ENCODE measurements at regions not wholly inside any gene's neighbourhood (a gene's known extent, or its start where the extent isn't known, plus 50 kb on each side); places are given as distances from the start of the nearest gene placed in this dataset.
"Not testable (repeated sequence)": the region's sequence is repeated elsewhere in the genome, so short reads cannot be mapped to it uniquely, and the experiment has no call there.

DNA sequence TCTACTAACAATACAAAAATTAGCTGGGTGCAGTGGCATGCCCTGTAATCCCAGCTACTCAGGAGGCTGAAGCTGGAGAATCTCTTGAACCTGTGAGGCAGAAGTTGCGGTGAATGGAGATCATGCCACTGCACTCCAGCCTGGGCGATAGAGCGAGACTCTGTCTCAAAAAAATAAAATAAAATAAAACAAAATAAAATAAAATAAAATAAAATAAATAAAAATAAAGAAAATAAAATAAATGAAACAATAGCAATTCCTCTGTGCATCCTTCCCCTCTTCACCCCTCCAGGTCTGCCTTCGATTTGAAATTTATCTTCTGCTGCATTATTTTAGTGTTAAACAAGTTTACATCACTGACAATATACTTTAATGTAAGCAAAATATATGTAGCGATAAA is 63.0 kb upstream of the UXS1 start:
- DNase-seq: no peak

DNA sequence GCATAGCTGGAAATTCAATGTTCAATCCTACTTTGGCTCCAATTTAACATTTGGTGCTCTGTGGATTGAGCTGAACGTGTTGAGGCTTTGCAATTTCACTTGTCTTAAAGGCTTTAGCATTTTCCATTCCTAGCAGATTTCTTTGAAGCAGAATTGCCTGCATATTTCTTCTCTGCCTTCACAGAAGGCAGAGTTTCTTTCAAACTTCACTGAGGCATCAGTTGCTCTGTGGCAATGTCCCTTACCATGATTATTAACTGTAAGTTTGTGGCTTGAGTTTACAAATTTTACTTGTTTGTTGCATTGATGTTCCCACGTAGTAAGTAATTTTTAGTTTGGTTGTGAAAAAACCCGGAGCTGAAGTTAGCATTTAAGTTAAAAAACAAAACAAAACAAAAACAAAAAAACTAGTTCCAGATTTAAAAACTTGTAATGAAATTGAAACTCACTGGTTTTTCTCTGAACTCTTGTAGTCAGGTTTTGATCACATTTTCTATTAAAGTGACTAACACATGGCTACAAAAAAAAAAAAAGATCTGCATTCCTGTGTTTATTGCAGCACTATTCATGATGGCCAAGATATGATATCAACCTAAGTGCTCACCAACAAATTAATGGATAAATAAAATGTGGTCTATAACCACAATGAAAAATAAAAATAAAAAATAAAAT is 55.2 kb upstream of the UXS1 start:
- not testable (repeated sequence) for DNase-seq

DNA sequence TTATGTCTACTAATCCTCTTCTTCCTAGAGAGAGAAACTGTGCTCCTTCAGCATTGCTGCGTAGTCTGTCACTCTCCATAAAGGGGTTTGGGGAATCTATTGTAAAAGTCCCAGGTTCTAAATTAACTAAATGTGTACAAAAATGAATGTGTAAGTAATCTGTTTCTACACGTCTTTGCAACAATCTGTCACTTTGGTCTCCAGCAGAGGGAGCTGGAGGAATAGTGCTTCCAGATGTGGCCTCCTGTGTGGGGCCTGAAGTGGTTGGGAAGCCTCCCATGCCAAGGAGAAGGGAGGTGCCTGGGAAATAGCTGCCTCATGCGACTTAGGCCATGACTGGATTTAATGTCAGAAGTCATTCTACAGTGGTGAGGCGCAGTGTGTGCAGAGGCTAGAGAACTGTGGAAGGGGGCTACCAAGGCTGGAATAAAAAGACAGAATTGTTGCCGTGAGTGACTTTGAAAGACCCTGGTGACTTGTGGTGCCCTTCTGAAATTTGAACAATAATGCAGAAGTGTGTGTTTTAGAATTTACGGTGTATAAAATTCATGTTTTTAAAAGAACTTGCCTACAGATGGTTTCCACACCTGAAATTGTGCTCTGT is 54.5 kb upstream of the UXS1 start:
- DNase-seq: peak; percentile 15

All from NCI-H345 (cell line).